ENCODE measurements at regions not wholly inside any gene's neighbourhood (a gene's known extent, or its start where the extent isn't known, plus 50 kb on each side); places are given as distances from the start of the nearest gene placed in this dataset.
"Not testable (repeated sequence)": the region's sequence is repeated elsewhere in the genome, so short reads cannot be mapped to it uniquely, and the experiment has no call there.

DNA sequence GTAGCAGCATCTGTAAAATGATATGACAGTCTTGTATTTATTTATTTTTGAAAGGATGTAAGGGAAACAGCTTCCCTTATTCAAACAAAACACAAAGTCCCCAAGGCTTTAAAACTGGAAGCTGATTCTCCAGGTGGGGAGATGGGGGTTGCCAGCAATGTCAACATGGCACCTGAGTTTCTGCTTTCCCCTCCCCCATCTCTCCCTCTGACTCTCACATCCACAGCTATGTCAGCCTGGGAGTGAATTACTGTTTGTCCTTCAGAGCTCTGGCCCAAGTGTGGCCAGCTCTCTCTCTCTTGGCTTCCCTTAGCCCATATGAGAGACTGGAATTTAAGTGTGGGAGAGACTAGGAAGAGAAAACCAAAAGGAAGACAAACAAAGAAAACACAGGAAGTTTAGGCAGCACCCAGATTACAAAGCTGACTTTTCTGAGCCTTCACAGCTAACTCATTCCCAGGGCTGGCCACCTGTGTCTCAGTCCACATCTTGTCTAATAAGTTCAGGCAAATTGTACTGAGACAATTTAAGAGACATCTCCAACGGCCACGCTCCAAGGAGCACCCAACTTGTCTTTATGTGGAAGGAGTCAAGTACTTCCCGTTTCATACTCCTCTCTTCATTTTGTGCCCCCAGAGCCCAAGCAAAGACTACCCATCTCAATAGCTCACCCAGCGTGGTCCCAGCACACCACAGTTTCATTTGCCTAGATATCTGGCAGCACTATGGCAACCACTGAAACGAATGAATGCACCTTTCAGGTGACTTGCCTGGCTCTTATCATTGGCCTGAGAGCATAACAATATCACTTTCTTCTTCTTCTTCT is 69.2 kb downstream of the SOX9 start:
- Histone ChIP-seq H3K9me3 (no peaks in the 10 kb centered on the region), H3K27me3 (no peaks in the 10 kb centered on the region), H3K4me3 (no peak overlapping the region), H3K4me1 (no peaks in the 10 kb centered on the region), H3K36me3 (no peaks in the 10 kb centered on the region), H3K27ac (no peak overlapping the region)
- no peak for DNase-seq
- TF ChIP-seq, protein P1, sequence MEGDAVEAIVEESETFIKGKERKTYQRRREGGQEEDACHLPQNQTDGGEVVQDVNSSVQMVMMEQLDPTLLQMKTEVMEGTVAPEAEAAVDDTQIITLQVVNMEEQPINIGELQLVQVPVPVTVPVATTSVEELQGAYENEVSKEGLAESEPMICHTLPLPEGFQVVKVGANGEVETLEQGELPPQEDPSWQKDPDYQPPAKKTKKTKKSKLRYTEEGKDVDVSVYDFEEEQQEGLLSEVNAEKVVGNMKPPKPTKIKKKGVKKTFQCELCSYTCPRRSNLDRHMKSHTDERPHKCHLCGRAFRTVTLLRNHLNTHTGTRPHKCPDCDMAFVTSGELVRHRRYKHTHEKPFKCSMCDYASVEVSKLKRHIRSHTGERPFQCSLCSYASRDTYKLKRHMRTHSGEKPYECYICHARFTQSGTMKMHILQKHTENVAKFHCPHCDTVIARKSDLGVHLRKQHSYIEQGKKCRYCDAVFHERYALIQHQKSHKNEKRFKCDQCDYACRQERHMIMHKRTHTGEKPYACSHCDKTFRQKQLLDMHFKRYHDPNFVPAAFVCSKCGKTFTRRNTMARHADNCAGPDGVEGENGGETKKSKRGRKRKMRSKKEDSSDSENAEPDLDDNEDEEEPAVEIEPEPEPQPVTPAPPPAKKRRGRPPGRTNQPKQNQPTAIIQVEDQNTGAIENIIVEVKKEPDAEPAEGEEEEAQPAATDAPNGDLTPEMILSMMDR (IDR thresholded peaks at IDR 0.05) = no peak
- no peak for TF ChIP-seq POLR2A (IDR thresholded peaks at IDR 0.05)

GRCh38 chr17:72191356-72191755 is 70.5 kb downstream of the SOX9 start:
- Histone ChIP-seq H3K9me3 (no peaks in the 10 kb centered on the region), H3K27ac (no peak overlapping the region), H3K27me3 (no peaks in the 10 kb centered on the region), H3K36me3 (no peaks in the 10 kb centered on the region), H3K4me3 (no peak overlapping the region), H3K4me1 (no peaks in the 10 kb centered on the region)
- TF ChIP-seq, protein P1 (IDR thresholded peaks at IDR 0.05) = no peak
- TF ChIP-seq POLR2A (IDR thresholded peaks at IDR 0.05) = no peak
- DNase-seq = no peak

GRCh38 chr17:72191921-72192799 is 71.3 kb downstream of the SOX9 start:
- H3K9me3 ChIP-seq = no peaks in the 10 kb centered on the region
- TF ChIP-seq POLR2A (IDR thresholded peaks at IDR 0.05) = no peak
- TF ChIP-seq, protein P1 (IDR thresholded peaks at IDR 0.05) = no peak
- H3K36me3 ChIP-seq = no peaks in the 10 kb centered on the region
- H3K4me1 ChIP-seq = no peaks in the 10 kb centered on the region
- no peaks in the 10 kb centered on the region for H3K27me3 ChIP-seq
- no peak overlapping the region for H3K4me3 ChIP-seq
- no peak overlapping the region for H3K27ac ChIP-seq
- no peak for DNase-seq

- Histone ChIP-seq H3K4me3 (no peak overlapping the region), H3K36me3 (no peaks in the 10 kb centered on the region), H3K27me3 (no peaks in the 10 kb centered on the region), H3K9me3 (no peaks in the 10 kb centered on the region), H3K4me1 (no peaks in the 10 kb centered on the region), H3K27ac (no peak overlapping the region)
- DNase-seq = no peak
- TF ChIP-seq, protein P1 (IDR thresholded peaks at IDR 0.05) = no peak
- TF ChIP-seq POLR2A (IDR thresholded peaks at IDR 0.05) = no peak
Observed at GRCh38 chr17:72192800-72193192, 72.0 kb downstream of the SOX9 start.

DNA sequence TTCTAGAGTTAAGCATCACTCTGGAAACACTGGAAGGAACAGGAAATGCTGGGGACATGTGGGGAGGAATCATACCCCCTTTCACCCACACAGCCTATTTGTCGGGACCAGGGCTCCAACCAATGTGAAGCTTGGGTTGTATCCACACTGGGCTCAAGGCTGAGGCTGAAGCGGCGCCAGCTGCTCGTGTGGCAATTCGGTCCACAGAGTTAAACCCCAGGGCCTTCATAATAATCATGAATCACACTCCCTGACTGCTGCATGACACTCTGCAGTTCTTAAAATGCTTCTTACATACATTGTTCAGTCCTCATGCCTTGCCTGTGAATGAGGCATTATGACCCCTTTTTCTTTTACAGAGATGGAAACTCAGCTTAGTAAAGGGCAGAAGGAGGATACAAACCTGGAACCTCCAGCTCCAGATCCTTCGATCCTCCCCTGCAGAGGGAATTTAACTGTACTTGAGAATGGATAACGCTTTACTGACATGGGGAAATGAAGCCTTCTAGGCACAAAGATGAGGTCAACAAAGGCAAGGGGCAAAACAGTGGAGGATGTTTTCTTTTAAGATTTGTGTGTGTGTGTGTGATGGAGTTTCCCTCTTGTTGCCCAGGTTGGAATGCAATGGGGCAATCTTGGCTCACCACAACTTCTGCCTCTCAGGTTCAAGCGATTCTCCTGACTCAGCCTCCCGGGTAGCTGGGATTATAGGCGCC is 72.7 kb downstream of the SOX9 start:
- Histone ChIP-seq H3K36me3 (no peaks in the 10 kb centered on the region), H3K27ac (no peak overlapping the region), H3K27me3 (no peaks in the 10 kb centered on the region), H3K4me1 (no peaks in the 10 kb centered on the region), H3K9me3 (no peaks in the 10 kb centered on the region), H3K4me3 (no peak overlapping the region)
- DNase-seq = no peak
- TF ChIP-seq, protein P1 (IDR thresholded peaks at IDR 0.05) = no peak
- TF ChIP-seq POLR2A (IDR thresholded peaks at IDR 0.05) = no peak

DNA sequence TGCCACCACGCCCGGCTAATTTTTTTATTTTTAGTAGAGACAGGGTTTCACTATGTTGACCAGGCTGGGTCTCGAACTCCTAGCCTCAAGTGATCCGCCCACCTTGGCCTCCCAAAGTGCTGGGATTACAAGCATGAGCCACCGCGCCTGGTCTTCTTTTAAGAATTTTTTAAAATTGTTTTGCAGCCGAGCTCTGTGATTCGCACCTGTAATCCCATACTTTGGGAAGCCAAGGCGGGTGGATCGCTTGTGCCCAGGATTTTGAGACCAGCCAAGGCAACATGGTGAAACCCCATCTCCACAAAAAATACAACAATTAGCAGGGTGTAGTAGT is 73.3 kb downstream of the SOX9 start:
- not testable (repeated sequence) for H3K9me3 ChIP-seq, H3K27me3 ChIP-seq, H3K27ac ChIP-seq, DNase-seq, H3K36me3 ChIP-seq, H3K4me3 ChIP-seq, H3K4me1 ChIP-seq

Data from Peyer's patch (tissue), 4 donors.